HG02642 (cell line): ENCODE measurements at regions not wholly inside any gene's neighbourhood (a gene's known extent, or its start where the extent isn't known, plus 50 kb on each side); places are given as distances from the start of the nearest gene placed in this dataset.
"Not testable (repeated sequence)": the region's sequence is repeated elsewhere in the genome, so short reads cannot be mapped to it uniquely, and the experiment has no call there.

Experiments
- ATAC-seq: cut with Tn5 transposase; IDR thresholded peaks from one replicate; pipeline ENCODE4 v1.9.1; 2021; ENCODE audit warnings: mild to moderate bottlenecking; ENCODE audit not compliant: unreplicated experiment, poor library complexity

- not testable (repeated sequence) for ATAC-seq
Observed at GRCh38 chr6:121740188-121740587, 304.7 kb downstream of the GJA1 start.

GRCh38 chr6:121743691-121744090, 308.2 kb downstream of the GJA1 start:
- no peak for ATAC-seq

GRCh38 chr6:121748376-121748775, 312.9 kb downstream of the GJA1 start:
- ATAC-seq: no peak

- ATAC-seq: no peak
Observed at GRCh38 chr6:121748850-121749249, 313.4 kb downstream of the GJA1 start.

- no peak for ATAC-seq
Observed at GRCh38 chr6:121755485-121755884, 320.0 kb downstream of the GJA1 start.

- ATAC-seq: no peak
Observed at GRCh38 chr6:121756666-121757065, 321.2 kb downstream of the GJA1 start.

GRCh38 chr6:121759370-121759769, 323.9 kb downstream of the GJA1 start:
- no peak for ATAC-seq

- ATAC-seq: no peak
Observed at GRCh38 chr6:121760191-121760590, 324.7 kb downstream of the GJA1 start.

- no peak for ATAC-seq
Observed at GRCh38 chr6:121760745-121761144, 325.3 kb downstream of the GJA1 start.

- peak; percentile 92 for ATAC-seq
Observed at GRCh38 chr6:121764493-121764892, 329.0 kb downstream of the GJA1 start.

- ATAC-seq: no peak
Observed at GRCh38 chr6:121765060-121765459, 329.6 kb downstream of the GJA1 start.

GRCh38 chr6:121767211-121767610, 331.8 kb downstream of the GJA1 start:
- ATAC-seq: no peak

GRCh38 chr6:121770943-121771342, 335.5 kb downstream of the GJA1 start:
- ATAC-seq: no peak

- ATAC-seq: peak; percentile 85
Observed at GRCh38 chr6:121771937-121772720, 336.7 kb downstream of the GJA1 start.

GRCh38 chr6:121776054-121776453, 340.6 kb downstream of the GJA1 start:
- no peak for ATAC-seq

GRCh38 chr6:121780325-121781321, 345.2 kb downstream of the GJA1 start:
- ATAC-seq: no peak

GRCh38 chr6:121791396-121792315, 356.2 kb downstream of the GJA1 start:
- ATAC-seq: no peak

GRCh38 chr6:121794630-121795029, 359.2 kb downstream of the GJA1 start:
- no peak for ATAC-seq

- ATAC-seq: not testable (repeated sequence)
Observed at GRCh38 chr6:121797598-121797997, 362.2 kb downstream of the GJA1 start.

- not testable (repeated sequence) for ATAC-seq
Observed at GRCh38 chr6:121798126-121798525, 362.7 kb downstream of the GJA1 start.
